Muscle layer of colon (tissue), 2 donors: ENCODE measurements at regions not wholly inside any gene's neighbourhood (a gene's known extent, or its start where the extent isn't known, plus 50 kb on each side); places are given as distances from the start of the nearest gene placed in this dataset.
"Not testable (repeated sequence)": the region's sequence is repeated elsewhere in the genome, so short reads cannot be mapped to it uniquely, and the experiment has no call there.

Experiments
- H3K27ac ChIP-seq: one replicate; pipeline ENCODE4 v1.7.0; 2013; ENCODE audit warnings: low read depth, mild to moderate bottlenecking, low read length, moderate library complexity
- H3K27me3 ChIP-seq, 2 donors: one replicate each; pipeline ENCODE4 v1.7.0; 2013; ENCODE audit warnings: low read length in 2 of 2, mild to moderate bottlenecking in 2 of 2; ENCODE audit not compliant: insufficient read depth in 2 of 2, control insufficient read depth in 1 of 2
- H3K36me3 ChIP-seq: one replicate; pipeline ENCODE4 v1.7.0; 2013; ENCODE audit warnings: mild to moderate bottlenecking, low read length; ENCODE audit not compliant: insufficient read depth
- H3K4me1 ChIP-seq: one replicate; pipeline ENCODE4 v1.7.0; 2013; ENCODE audit warnings: mild to moderate bottlenecking, low read length; ENCODE audit not compliant: insufficient read depth
- H3K4me3 ChIP-seq, 2 donors: one replicate each; pipeline ENCODE4 v1.7.0; 2013; ENCODE audit warnings: low read length in 2 of 2, low read depth in 1 of 2, mild to moderate bottlenecking in 1 of 2, moderate library complexity in 1 of 2
- H3K9ac ChIP-seq: one replicate; pipeline ENCODE4 v1.7.0; 2013; ENCODE audit warnings: low read length
- H3K9me3 ChIP-seq: one replicate; pipeline ENCODE4 v1.7.0; 2013; ENCODE audit warnings: mild to moderate bottlenecking, low read length
- donor health status: abdominal sarcoma.
- donor health status: Adenocarcinoma of cecum.

DNA sequence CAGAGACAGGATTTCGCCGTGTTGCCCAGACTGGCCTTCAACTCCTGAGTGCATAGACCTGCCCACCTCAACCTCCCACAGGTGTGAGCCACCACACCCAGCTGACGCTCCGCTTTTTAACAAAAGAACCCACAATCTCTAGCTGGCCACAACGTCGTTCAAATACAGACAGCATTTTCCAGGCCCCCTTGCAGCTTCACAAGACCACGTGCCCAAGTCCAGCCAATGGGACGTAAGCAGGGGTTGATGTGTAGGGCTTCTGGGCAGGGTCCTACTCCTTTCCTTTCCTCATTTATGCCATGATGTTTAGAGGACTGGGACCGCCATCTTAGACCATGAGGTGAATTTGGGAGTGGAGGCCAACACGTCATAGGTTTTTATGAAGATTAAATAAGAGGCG lies 81.0 kb downstream of the TFAP2C start:
- no peak overlapping the region for H3K4me3 ChIP-seq
- H3K36me3 ChIP-seq = no peaks in the 10 kb centered on the region
- no peaks in the 10 kb centered on the region for H3K4me1 ChIP-seq
- H3K27me3 ChIP-seq = no peaks in the 10 kb centered on the region
- H3K9me3 ChIP-seq = no peaks in the 10 kb centered on the region
- no peak overlapping the region for H3K27ac ChIP-seq
- no peak overlapping the region for H3K9ac ChIP-seq

DNA sequence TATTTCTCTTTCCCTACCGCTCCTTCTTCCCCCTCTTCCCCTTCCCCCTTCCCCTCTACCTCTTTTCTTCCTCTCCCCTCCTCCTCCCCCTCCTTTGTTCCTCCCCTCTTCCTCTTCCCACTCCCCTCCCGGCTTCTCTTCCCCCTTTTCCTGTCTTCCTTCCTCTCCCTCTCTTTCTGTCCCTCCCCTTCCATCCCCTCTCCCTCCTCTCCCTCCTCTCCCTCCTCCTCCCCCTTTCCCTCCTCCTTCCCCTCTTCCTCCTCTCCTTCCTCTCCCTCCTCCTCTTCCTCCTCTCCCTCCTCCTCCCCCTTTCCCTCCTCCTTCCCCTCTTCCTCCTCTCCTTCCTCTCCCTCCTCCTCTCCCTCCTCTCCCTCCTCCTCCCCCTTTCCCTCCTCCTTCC lies 81.5 kb downstream of the TFAP2C start:
- not testable (repeated sequence) for H3K4me1 ChIP-seq, H3K9me3 ChIP-seq, H3K27ac ChIP-seq, H3K9ac ChIP-seq, H3K27me3 ChIP-seq, H3K4me3 ChIP-seq, H3K36me3 ChIP-seq

DNA sequence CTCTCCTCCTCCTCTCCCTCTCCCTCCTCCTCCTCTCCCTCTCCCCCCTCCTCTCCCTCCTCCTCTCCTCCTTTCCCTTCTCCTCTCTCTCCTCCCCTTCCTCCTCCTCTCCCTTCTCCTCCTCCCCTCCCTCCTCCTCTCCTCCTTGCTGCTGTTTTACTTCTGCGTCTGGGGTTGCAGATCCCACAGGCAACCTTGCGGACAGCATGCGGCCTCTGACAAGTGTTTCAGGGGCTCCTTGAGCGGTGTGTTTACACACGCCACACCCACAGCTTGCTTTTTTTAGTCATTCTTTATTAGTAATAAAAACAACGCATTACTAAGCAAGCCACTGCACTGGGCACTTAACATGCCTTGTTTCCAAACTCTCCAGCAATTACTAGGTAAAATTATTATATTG lies 81.9 kb downstream of the TFAP2C start:
- Histone ChIP-seq H3K36me3 (no peaks in the 10 kb centered on the region), H3K9ac (no peak overlapping the region), H3K4me3 (no peak overlapping the region), H3K9me3 (no peaks in the 10 kb centered on the region), H3K27ac (no peak overlapping the region), H3K4me1 (no peaks in the 10 kb centered on the region), H3K27me3 (no peaks in the 10 kb centered on the region)

DNA sequence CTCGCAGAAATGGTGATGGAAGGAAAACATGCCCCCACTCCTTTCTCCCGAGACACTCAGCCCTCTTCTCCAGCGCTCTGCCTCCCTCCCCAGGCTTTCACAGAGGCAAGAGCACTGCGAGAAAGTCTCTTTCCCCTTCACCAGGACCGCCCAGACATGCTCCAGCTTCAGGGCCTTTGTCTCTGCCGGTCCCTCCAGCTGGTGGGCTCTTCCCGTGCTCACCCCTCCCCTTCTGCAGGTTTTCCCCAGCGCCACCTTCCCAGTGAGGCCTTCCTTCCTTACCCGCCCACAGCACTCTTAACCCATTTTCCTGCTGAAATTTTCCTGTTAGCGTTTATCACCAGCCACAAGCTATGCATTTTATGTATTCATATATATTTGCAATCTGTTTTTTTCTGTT lies 86.2 kb downstream of the TFAP2C start:
- no peak overlapping the region for H3K4me3 ChIP-seq
- H3K27ac ChIP-seq = no peak overlapping the region
- no peaks in the 10 kb centered on the region for H3K36me3 ChIP-seq
- no peak overlapping the region for H3K9ac ChIP-seq
- peaks cover 0 to 3% of the 10 kb centered on the region in 2 donors for H3K27me3 ChIP-seq
- H3K9me3 ChIP-seq = no peaks in the 10 kb centered on the region
- no peaks in the 10 kb centered on the region for H3K4me1 ChIP-seq

DNA sequence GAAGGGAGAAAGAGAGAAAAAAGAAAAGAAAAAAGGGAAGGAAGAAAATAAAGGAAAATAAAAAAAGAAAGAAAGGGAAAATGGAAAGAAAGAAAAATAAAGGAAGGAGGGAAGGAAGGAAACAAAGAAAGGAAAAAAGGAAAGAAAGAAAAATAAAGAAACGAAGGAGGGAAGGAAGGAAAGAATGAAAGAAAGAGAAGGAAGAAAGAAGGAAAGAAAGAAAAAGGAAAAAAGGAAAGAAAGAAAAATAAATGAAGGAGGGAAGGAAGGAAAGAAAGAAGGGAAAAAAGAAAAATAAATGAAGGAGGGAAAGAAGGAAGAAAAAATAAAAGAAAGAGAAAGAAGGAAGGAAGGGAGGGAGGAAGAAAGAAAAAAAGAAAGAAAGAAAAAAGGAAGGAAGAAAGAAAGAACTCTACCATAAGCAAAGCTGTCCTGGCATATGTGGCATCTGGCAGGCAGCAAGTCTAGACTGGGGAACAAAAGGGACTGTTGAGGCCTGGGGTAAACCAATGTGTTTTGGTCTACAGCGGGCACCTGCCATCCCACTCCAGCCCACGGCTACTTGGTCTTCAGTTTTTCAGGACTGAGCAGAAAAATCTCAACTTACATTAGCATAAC lies 86.9 kb downstream of the TFAP2C start:
- Histone ChIP-seq H3K27ac (no peak overlapping the region), H3K9ac (no peak overlapping the region)

DNA sequence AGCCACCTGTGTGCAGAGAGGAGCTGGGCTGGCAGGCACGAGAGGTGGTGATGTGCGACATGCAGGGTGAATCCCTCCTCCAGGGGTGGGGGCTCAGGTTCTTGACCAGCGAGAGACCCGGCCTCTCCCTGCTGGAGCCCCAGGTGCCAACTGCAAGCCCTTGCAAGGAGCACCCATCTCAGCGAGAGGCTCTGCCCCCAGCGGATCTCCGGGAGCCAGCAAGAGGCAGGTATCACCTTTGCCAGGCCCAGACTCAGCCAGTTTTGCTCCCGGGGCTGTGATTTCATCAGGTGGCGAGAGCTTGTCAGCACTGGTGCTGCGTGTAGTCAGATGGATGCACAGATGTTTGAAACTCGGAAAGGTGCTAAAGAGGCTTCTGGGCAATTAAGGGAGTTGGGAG lies 87.7 kb downstream of the TFAP2C start:
- no peak overlapping the region for H3K4me3 ChIP-seq
- H3K9me3 ChIP-seq = no peaks in the 10 kb centered on the region
- H3K27me3 ChIP-seq = peaks cover 0 to 3% of the 10 kb centered on the region in 2 donors
- no peaks in the 10 kb centered on the region for H3K4me1 ChIP-seq
- H3K36me3 ChIP-seq = no peaks in the 10 kb centered on the region
- H3K9ac ChIP-seq = no peak overlapping the region
- no peak overlapping the region for H3K27ac ChIP-seq

More for the DNA sequence above, 86.9 kb downstream of the TFAP2C start:
- H3K36me3 ChIP-seq = no peaks in the 10 kb centered on the region
- peaks cover 0 to 3% of the 10 kb centered on the region in 2 donors for H3K27me3 ChIP-seq
- no peaks in the 10 kb centered on the region for H3K9me3 ChIP-seq
- H3K4me1 ChIP-seq = no peaks in the 10 kb centered on the region
- no peak overlapping the region for H3K4me3 ChIP-seq

DNA sequence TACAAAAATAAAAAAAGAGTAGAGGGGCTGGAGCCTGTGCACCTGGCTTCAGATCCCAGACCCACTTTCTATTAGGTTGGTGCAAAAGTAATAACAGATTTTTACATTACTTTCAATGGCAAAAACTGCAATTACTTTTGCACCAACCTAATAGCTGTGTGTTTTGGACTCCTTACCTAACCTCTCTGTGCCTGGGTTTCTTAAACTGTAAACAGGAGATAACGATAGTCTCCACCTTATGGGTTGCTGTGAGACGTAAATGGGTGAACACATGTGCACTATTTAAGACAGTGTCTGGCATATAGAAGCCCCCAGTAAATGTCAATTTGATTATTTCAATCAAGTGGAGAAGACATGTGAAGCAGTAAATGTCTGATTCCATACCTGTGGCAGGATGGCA lies 89.7 kb downstream of the TFAP2C start:
- peaks cover 0 to 3% of the 10 kb centered on the region in 2 donors for H3K27me3 ChIP-seq
- H3K4me3 ChIP-seq = no peak overlapping the region

DNA sequence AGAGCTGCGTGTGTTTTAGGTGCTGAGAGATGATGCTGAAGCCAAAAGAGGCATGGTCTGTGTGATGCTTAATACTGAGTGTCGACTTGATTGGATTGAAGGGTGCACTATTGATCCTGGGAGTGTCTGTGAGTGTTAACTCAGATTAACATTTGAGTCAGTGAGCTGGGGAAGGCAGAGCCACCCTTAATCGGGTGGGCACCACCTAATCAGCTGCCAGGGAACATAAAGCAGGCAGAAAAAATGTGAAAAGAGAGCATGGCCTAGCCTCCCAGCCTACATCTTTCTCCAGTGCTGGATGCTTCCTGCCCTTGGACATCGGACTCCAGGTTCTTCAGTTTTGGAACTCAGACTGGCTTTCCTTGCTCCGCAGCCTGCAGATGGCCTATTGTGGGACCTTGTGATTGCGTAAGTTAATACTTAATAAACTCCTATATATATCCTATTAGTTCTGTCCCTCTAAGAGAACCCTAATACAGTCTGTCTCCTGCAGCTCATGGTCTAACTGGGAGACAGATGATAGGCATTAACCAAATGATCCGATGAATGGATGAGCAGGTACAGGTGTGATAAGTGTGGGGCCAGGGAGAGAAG lies 91.6 kb downstream of the TFAP2C start:
- Histone ChIP-seq H3K27me3 (peaks cover 0 to 3% of the 10 kb centered on the region in 2 donors), H3K27ac (no peak overlapping the region), H3K4me1 (no peaks in the 10 kb centered on the region), H3K9ac (no peak overlapping the region), H3K36me3 (no peaks in the 10 kb centered on the region), H3K4me3 (no peak overlapping the region), H3K9me3 (no peaks in the 10 kb centered on the region)

More for the DNA sequence above, 89.7 kb downstream of the TFAP2C start:
- Histone ChIP-seq H3K4me1 (no peaks in the 10 kb centered on the region), H3K27ac (no peak overlapping the region), H3K9me3 (no peaks in the 10 kb centered on the region), H3K9ac (no peak overlapping the region), H3K36me3 (no peaks in the 10 kb centered on the region)

DNA sequence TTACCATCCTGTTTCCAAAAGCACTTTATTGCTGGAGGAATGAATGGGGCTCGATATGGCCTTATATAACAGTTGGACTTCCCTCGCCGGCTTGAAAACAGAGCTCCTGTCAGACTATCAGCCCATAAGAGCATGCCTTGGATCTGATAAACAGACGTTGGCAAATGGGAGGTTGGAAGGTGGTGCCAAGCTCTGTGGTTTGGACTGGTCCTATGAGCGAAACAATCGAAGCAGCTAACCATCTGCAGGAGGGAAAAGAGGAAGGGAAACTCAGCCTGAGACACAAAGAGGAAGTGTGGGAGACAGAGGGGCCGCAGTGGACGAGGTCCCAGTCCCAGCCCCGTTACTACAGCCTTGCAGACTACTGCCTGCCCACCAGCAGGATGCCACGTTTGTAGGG lies 92.9 kb downstream of the TFAP2C start:
- H3K9me3 ChIP-seq = no peaks in the 10 kb centered on the region
- H3K27me3 ChIP-seq = peaks cover 0 to 3% of the 10 kb centered on the region in 2 donors
- no peaks in the 10 kb centered on the region for H3K4me1 ChIP-seq
- no peak overlapping the region for H3K4me3 ChIP-seq
- no peak overlapping the region for H3K27ac ChIP-seq
- H3K9ac ChIP-seq = no peak overlapping the region
- no peaks in the 10 kb centered on the region for H3K36me3 ChIP-seq

DNA sequence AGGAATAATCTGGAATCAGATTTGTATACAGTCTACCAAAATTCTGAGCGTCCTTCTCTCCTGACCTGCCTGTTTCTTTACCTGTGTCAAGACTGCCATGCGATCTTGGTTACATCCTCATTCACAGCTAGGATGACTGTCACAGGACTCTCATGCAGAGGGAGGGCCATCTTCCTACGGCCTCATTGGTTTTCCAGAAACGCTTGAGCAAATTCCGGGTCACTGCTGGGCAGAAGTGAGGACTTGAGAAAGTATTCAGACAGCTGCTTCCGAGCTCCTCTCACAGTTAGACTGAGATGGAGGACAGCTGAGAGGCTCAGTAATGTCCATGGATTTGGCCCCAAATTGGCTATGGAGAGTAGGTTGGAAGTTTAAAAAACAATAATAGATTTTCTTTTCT lies 94.2 kb downstream of the TFAP2C start:
- no peak overlapping the region for H3K9ac ChIP-seq
- H3K36me3 ChIP-seq = no peaks in the 10 kb centered on the region
- H3K27ac ChIP-seq = no peak overlapping the region
- H3K9me3 ChIP-seq = no peaks in the 10 kb centered on the region
- H3K4me3 ChIP-seq = no peak overlapping the region
- no peaks in the 10 kb centered on the region for H3K4me1 ChIP-seq
- peaks cover 0 to under 1% of the 10 kb centered on the region in 2 donors for H3K27me3 ChIP-seq

DNA sequence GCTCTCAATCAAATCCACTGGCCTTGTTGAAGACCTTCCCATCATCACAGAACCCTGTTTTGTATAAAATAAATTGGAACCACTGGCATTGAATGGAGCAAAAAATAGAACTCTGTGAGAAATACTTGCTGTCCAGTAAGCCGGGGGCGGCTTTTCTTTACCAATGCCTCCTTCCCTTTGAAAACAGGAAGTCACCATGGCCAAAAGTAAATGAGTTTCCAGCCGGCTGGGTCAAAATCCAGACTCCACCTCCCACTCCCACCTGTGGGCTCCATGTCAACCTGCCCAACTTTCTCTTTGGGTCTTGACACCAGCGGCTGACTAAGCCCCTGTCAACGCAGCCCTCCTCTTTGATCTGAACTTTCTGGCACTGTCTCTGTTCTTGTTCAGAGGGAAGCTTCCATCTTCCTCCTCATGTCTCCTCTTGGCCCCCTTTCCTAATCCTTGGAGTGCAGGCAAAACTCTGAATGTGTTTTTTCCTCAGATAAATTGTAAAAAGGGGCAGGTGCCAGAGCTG lies 95.2 kb downstream of the TFAP2C start:
- Histone ChIP-seq H3K9me3 (no peaks in the 10 kb centered on the region), H3K36me3 (no peaks in the 10 kb centered on the region), H3K9ac (no peak overlapping the region), H3K27me3 (no peaks in the 10 kb centered on the region), H3K4me3 (no peak overlapping the region), H3K27ac (no peak overlapping the region), H3K4me1 (no peaks in the 10 kb centered on the region)

DNA sequence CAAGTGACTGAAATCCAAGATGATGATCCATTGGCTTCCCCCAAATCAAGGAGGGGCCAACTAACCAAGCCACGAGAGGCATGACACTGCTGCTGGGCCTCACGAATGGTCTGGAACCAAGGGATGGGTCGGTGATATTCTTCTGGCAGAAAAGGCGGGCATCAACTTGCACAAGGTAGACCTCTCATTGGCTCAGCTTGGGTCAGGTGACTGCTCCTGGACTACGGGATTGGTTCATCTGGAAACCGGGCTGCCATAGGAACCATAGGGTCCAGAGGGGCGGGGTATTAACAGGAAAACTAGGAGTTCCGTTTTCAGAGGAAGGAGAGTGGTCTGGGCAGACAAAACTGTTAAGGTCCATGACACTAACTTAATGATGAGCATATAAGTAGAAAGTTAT lies 100.9 kb downstream of the TFAP2C start:
- Histone ChIP-seq H3K4me1 (peaks cover 5% of the 10 kb centered on the region), H3K4me3 (no peak overlapping the region), H3K36me3 (no peaks in the 10 kb centered on the region), H3K27ac (no peak overlapping the region), H3K27me3 (no peaks in the 10 kb centered on the region), H3K9me3 (no peaks in the 10 kb centered on the region), H3K9ac (no peak overlapping the region)
